Fibroblast of skin of abdomen (primary cell): ENCODE measurements at regions not wholly inside any gene's neighbourhood (a gene's known extent, or its start where the extent isn't known, plus 50 kb on each side); places are given as distances from the start of the nearest gene placed in this dataset.
"Not testable (repeated sequence)": the region's sequence is repeated elsewhere in the genome, so short reads cannot be mapped to it uniquely, and the experiment has no call there.

Experiments used
- DNase-seq: peaks from one replicate; pipeline ENCODE4 v3.0.0-alpha.2; 2013

- DNase-seq = not testable (repeated sequence)
Observed at GRCh38 chr12:9306004-9306403, 97.8 kb upstream of the PZP start.

GRCh38 chr12:9304540-9304939 lies 96.3 kb upstream of the PZP start:
- DNase-seq = not testable (repeated sequence)

GRCh38 chr12:9295872-9296271 lies 87.7 kb upstream of the PZP start:
- DNase-seq = not testable (repeated sequence)

- not testable (repeated sequence) for DNase-seq
Observed at GRCh38 chr12:9294072-9294620, 86.0 kb upstream of the PZP start.

DNA sequence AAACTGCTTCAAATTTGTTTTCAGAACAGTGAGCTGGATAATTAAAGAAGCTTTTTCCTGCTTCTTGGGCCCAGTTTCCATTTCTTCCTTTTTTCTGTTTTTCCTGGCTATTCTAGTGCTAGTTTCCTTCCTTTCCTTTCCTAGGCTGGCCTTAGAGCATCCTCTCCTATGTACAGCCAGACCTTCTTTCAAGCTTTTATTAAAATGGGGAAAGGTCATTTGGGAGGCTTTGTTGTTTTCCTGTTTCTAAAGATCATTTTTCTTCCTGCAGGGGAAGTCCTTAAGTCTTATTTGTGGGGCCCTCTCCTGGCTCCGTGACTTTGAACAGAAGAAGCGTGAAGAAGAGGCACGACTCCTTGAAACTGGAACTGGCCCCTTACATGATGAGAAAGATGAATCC lies 85.2 kb upstream of the PZP start:
- DNase-seq = not testable (repeated sequence)

- DNase-seq = not testable (repeated sequence)
Observed at GRCh38 chr12:9289984-9290383, 81.8 kb upstream of the PZP start.

DNA sequence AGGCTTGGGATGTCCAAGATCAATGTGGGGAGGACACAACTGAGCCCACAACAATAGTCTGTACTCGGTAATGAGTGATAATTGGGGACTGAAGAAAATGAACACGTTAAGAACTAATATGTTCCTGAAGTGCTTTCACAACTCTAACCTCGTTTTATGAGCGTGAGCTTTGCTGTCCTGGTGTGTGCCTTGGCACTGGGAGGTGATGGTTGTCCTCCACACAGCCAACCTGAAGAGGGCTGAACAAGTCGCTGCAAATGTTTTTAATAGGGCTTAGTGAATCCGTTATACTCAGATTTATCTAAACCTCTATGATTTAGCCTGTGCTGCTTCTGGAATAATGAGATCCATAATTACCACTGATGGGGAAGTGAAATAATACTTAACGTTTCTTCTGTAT lies 76.5 kb upstream of the PZP start:
- not testable (repeated sequence) for DNase-seq

GRCh38 chr12:9284197-9284596 lies 76.0 kb upstream of the PZP start:
- DNase-seq = not testable (repeated sequence)

DNA sequence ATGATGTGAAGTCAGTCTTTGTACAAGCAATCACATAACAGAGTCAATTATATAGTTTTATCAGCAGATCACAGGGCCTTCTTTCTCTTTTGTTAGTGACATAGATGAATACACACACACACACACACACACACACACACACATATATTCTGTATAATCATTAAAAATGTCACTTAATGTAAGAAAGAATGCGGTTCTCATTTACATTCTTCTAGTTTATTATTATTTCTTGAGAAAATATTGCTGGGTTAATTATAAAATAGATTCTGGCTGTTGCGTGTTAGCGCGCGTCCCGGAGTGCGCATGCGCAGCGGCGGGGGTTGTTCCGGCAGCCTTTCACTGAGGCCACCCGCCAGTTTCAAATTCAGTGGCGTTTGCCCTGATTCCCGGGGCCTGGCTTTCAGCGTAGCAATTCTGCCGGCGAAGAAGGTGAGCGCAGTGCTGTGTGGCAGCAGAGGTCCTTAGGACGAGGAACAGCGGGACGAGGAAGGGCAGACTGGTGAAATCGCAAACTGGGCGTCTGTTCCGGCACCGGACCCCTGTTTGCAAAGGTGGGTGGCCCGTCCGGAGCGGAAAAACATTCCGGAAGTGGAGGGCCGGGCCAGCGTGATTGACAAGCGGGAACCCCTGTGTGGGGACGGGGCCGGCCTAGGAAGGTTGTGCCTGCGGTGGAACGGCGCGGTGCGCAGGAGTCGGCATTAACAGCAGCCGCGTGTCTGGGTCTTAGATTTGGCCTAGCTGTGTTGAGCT lies 75.3 kb upstream of the PZP start:
- peak; percentile 72 for DNase-seq

DNA sequence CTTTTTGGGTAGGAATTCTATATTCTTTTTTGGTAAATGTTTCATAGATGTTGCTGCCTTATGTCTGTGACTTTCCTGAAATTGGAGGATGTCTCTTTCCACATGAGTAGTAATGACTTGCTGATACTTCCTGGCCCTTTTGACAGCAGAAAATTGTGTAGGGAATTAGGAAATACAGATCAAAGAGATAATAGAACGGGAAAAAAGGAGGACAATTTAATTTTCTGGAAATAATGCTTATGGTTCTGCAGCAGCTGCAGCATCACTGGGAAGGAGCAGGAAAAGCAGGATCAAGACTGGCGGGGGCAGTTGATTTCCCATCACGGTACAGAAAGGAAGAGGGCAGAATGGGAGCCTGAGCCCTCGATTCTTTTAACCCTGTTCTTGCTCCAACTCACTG lies 68.8 kb upstream of the PZP start:
- no peak for DNase-seq

GRCh38 chr12:9273276-9273675 lies 65.1 kb upstream of the PZP start:
- peak; percentile 9 for DNase-seq

DNA sequence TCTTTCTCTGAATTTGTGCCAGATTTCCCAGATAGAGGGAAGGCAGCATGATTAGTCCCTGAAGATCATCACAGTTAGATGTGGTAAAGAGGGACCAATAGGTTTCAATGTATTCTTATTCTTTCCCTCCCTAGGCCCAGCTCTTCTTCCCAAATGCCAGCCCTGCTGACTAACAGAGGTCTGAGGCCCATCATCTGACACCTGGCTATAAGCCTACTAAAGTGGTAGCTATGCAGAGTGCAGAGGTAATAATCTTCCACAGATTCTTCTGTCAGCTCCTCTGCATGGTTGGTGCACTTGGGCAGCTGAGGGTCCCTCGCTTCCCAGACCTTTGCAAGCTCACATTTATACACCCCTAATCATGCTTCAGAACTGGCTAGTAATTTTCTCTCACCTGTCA lies 63.7 kb upstream of the PZP start:
- DNase-seq = no peak

DNA sequence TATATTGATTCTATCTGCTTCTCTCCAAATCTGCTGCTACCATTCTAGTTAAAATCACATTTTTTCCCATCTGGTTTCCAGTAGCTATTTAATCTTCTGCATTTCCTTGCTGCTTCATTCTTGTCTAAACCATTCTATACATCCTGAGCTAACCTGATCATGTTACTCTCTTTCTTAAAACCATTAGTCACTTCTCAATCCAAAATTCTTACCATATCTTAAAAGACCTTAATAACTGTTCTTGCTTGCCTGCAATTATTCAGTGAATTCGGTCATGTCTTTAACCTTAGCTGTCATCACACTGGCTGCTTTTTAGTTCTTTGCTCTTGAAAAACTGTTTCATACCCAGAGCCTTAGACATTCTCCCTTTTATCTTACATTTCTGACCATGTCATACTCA lies 56.4 kb upstream of the PZP start:
- no peak for DNase-seq

DNA sequence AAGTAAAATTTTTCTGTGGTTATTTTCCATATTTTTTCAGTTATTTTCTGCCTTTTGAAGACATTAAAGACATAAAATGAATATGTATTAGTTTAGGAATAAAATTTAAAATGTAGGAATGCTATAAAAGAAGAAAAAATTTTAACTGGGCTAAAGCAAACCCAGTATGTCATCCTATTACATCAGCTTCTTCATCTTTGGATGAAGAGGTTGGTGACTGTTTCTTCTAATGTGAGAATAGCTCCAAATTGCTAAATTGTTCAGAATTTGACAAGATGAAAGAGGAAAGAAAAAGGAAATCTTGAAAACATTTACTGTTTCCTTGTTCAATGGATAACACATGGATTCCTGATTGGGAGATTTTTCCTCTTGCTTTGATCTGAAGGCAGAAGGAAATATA lies 52.7 kb upstream of the PZP start:
- peak; percentile 9 for DNase-seq

DNA sequence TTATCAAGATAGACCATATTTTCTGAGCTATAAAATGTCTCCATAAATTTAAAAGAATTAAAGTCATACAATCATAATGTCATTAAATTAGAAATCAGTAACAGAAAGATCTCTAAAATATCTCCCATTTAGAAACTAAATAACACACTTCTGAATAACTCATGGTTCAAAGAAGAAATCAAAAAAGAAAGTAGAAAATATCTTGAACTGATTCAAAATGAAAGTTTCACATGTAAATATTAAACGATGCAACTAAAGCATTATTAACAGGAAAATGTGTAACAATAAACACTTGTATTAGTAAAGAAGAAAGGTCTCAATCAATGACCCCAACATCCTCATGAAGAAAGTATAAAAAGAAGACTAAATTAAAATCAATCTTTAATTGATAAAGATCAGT lies 50.5 kb upstream of the PZP start:
- DNase-seq = no peak
